ENCODE measurements at regions not wholly inside any gene's neighbourhood (a gene's known extent, or its start where the extent isn't known, plus 50 kb on each side); places are given as distances from the start of the nearest gene placed in this dataset.

DNA sequence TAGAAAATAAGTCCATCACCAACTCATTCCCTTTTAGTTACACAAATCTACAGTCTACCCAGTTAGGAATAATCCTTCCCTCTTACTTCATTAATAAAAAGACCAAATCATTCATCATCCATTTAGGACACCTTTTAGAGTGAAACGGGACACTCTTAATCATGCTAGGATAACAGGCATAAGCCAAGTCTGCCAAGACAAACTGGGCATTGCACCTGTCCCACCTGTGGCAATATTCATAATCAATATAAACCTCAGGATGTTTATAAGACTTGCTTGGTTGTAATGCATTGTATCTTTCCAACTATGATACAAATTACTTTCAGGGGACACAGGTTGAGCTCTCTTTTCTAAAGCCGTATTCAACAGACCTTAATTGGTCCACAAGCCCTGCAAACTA is 82.7 kb upstream of the SH3BP4 start:
- TF ChIP-seq ZNF274 (IDR thresholded peaks at IDR 0.05; ENCODE audit: low read depth, low read length) (no peak), SUZ12 (IDR thresholded peaks at IDR 0.05; ENCODE audit: extremely low read depth, insufficient read depth, insufficient read length) (no peak)

Measured in NT2/D1 (cell line).